Heart left ventricle (tissue), 16 donors: ENCODE measurements at regions not wholly inside any gene's neighbourhood (a gene's known extent, or its start where the extent isn't known, plus 50 kb on each side); places are given as distances from the start of the nearest gene placed in this dataset.

Experiments
- ATAC-seq, 4 donors: fragments of 200-7000 bp; cut with Tn5 transposase; one replicate each; pipeline ENCODE4 v1.9.1; 2020 to 2022; ENCODE audit warnings: moderate library complexity in 4 of 4, mild to moderate bottlenecking in 3 of 4, moderate number of reproducible peaks in 1 of 4
- DNase-seq, 5 donors: peaks; one replicate each; pipeline ENCODE4 v3.0.0-alpha.2; 2020
- H3K27ac ChIP-seq, 12 donors: fragments of 200-600 bp; sonication (generic) in 4 of 12; one replicate each; pipeline versions ENCODE4 v1.5.0 to v1.8.0; 2016 to 2022; ENCODE audit warnings: mild to moderate bottlenecking in 2 of 12
- H3K27me3 ChIP-seq, 9 donors: fragments of 200-600 bp; sonication (generic) in 2 of 9; one replicate each; pipeline versions ENCODE4 v1.5.1 to v1.8.0; 2016 to 2022; ENCODE audit warnings: mild to moderate bottlenecking in 3 of 9
- H3K36me3 ChIP-seq, 9 donors: fragments of 200-600 bp; sonication (generic) in 2 of 9; one replicate each; pipeline versions ENCODE4 v1.5.0 to v1.8.0; 2018 to 2022; ENCODE audit warnings: mild to moderate bottlenecking in 2 of 9
- H3K4me1 ChIP-seq, 12 donors: fragments of 200-600 bp; sonication (generic) in 4 of 12; one replicate each; pipeline versions ENCODE4 v1.5.0 to v1.8.0; 2016 to 2022; ENCODE audit warnings: mild to moderate bottlenecking in 3 of 12
- H3K4me3 ChIP-seq, 12 donors: fragments of 200-600 bp; sonication (generic) in 4 of 12; one replicate each; pipeline versions ENCODE4 v1.5.0 to v1.8.0; 2017 to 2022; ENCODE audit warnings: mild to moderate bottlenecking in 9 of 12, moderate library complexity in 4 of 12
- H3K9me3 ChIP-seq, 12 donors: fragments of 200-600 bp; sonication (generic) in 4 of 12; one replicate each; pipeline versions ENCODE4 v1.5.0 to v1.8.0; 2016 to 2022; ENCODE audit warnings: mild to moderate bottlenecking in 1 of 12
- CTCF ChIP-seq, 12 donors: fragments of 200-600 bp; sonication (generic) in 4 of 12; IDR thresholded peaks; one replicate each; pipeline versions ENCODE4 v1.5.0 to v1.8.0; 2018 to 2022; ENCODE audit warnings: antibody characterized with exemption in 12 of 12, mild to moderate bottlenecking in 5 of 12
- POLR2A ChIP-seq, 2 donors: fragments of 450-650 bp; IDR thresholded peaks; one replicate each; pipeline ENCODE4 v1.6.1; 2017; ENCODE audit warnings: antibody characterized with exemption in 2 of 2, mild to moderate bottlenecking in 2 of 2, moderate library complexity in 2 of 2
- WGBS, 4 donors: extraction: QIAGEN DNeasy Blood & Tissue Kit in 2 of 4; methylation state at CpG; one replicate each; pipeline versions ENCODE4 v1.1.5 to v1.1.7; 2013 to 2018; 5-methylcytosine and 5-hydroxymethylcytosine counted together
- intact Hi-C, 10 donors: fragments of 100-400 bp; cut with DNase I; formaldehyde crosslinking; loops; one replicate each; pipeline versions ENCODE4 v1.11.1 to v1.14.2; 2022
- donor health status: ischemic (EF 13 %, LVEDD 7.1; RV severe dilation, severe dysfunction).
- donor health status: healthy with polysubstance abuse.
- donor health status: DM: no; HTN: yes; CAD: no.
- donor health status: DM: no; HTN: no; CAD: no.
- donor health status: ischemic (EF 25% LVEDD 6.9; RV normal size, moderate dysfunction).
- donor health status: ischemic (EF 25% LVEDD 5.7; RV mildly dilated, moderate dysfunction).
- donor health status: healthy.
- donor health status: DM: yes; HTN: yes; CAD: no.
- donor health status: ischemic (EF 35%, LVEDD 5.7; RV mildly dilated, moderate dysfunction).
- donor health status: nonischemic (EF 11% LVEDD 7.7; RV severe dilation, severe dysfunction).
- donor health status: DM: yes; HTN: yes; CAD: no.
- donor health status: PGD.
- donor health status: ischemic (EF 29% LVEDD 5.4; RV normal size, mild dysfunction).
- donor health status: nonischemic (EF 23%, LVEDD 6.1; RV moderate dilation, normal function).

GRCh38 chr20:20955892-20956291 lies 150.3 kb downstream of the LINC00237 start:
- DNase-seq (no peak), ATAC-seq (no peak)
- WGBS, 4 donors = 40 to 48% (median 45%) methylated on average over 4 of the region's 4 CpGs
- Histone ChIP-seq H3K4me3 (no peak overlapping the region), H3K4me1 (no peaks in the 10 kb centered on the region), H3K27me3 (peaks cover 0 to 8% (median 0%) of the 10 kb centered on the region in 9 donors), H3K9me3 (no peaks in the 10 kb centered on the region), H3K36me3 (no peaks in the 10 kb centered on the region), H3K27ac (no peak overlapping the region)
- intact Hi-C loops = no loop called here
- TF ChIP-seq CTCF (IDR thresholded peaks at IDR 0.05) (no peak), POLR2A (IDR thresholded peaks at IDR 0.05) (no peak)

- H3K9me3 ChIP-seq = no peaks in the 10 kb centered on the region
- no peak overlapping the region for H3K27ac ChIP-seq
- H3K27me3 ChIP-seq = peaks cover 0 to 8% (median 0%) of the 10 kb centered on the region in 9 donors
- ATAC-seq (no peak), DNase-seq (no peak)
- no peak for TF ChIP-seq CTCF (IDR thresholded peaks at IDR 0.05)
- TF ChIP-seq POLR2A (IDR thresholded peaks at IDR 0.05) = no peak
- no peaks in the 10 kb centered on the region for H3K4me1 ChIP-seq
- H3K4me3 ChIP-seq = no peak overlapping the region
- intact Hi-C loops = no loop called here
- no peaks in the 10 kb centered on the region for H3K36me3 ChIP-seq
- 65 to 74% (median 66%) methylated on average over 11 of the region's 11 CpGs for WGBS, 4 donors
These were observed 152.2 kb downstream of the LINC00237 start for GRCh38 chr20:20953738-20954618.

GRCh38 chr20:20950620-20951019 lies 155.5 kb downstream of the LINC00237 start:
- intact Hi-C loops = no loop called here
- H3K9me3 ChIP-seq = peaks cover 0 to 9% (median 0%) of the 10 kb centered on the region in 12 donors
- TF ChIP-seq POLR2A (IDR thresholded peaks at IDR 0.05) (no peak), CTCF (IDR thresholded peaks at IDR 0.05) (no peak)
- H3K36me3 ChIP-seq = no peaks in the 10 kb centered on the region
- 76 to 87% (median 83%) methylated on average over 2 of the region's 2 CpGs for WGBS, 4 donors
- no peak overlapping the region for H3K4me3 ChIP-seq
- no peak overlapping the region for H3K27ac ChIP-seq
- peaks cover 0 to 8% (median 0%) of the 10 kb centered on the region in 9 donors for H3K27me3 ChIP-seq
- no peak for DNase-seq
- no peak for ATAC-seq
- no peaks in the 10 kb centered on the region for H3K4me1 ChIP-seq

GRCh38 chr20:20946122-20946759 lies 159.9 kb downstream of the LINC00237 start:
- peaks cover 0 to 7% (median 0%) of the 10 kb centered on the region in 9 donors for H3K27me3 ChIP-seq
- intact Hi-C loops = no loop called here
- DNase-seq = no peak
- ATAC-seq = no peak
- no peaks in the 10 kb centered on the region for H3K36me3 ChIP-seq
- WGBS, 4 donors = 78 to 83% (median 81%) methylated on average over 3 of the region's 3 CpGs
- no peaks in the 10 kb centered on the region for H3K4me1 ChIP-seq
- TF ChIP-seq POLR2A (IDR thresholded peaks at IDR 0.05) (no peak), CTCF (IDR thresholded peaks at IDR 0.05) (no peak)
- peaks cover 0 to 9% (median 0%) of the 10 kb centered on the region in 12 donors for H3K9me3 ChIP-seq
- no peak overlapping the region for H3K27ac ChIP-seq
- H3K4me3 ChIP-seq = no peak overlapping the region
